ENCODE measurements at regions not wholly inside any gene's neighbourhood (a gene's known extent, or its start where the extent isn't known, plus 50 kb on each side); places are given as distances from the start of the nearest gene placed in this dataset.

GRCh38 chr2:23326330-23326729 lies 58.6 kb upstream of the KLHL29 start:
- no peak for DNase-seq
- H3K27ac ChIP-seq = no peak overlapping the region
- intact Hi-C loops (cut with DNase I; ENCODE audit: low total_unique reads) (no loop called here), in situ Hi-C loops (cut with MboI; ENCODE audit: low sequenced_read_pairs in 4 of 4) (no loop called here)
- no peaks in the 10 kb centered on the region for H3K9me3 ChIP-seq
- peaks cover 0 to 4% of the 10 kb centered on the region in 2 donors for H3K4me1 ChIP-seq
- no peaks in the 10 kb centered on the region for H3K36me3 ChIP-seq
- H3K27me3 ChIP-seq = peaks cover 0 to 5% (median 0%) of the 10 kb centered on the region in 3 donors
- no peak for ATAC-seq
- TF ChIP-seq POLR2A (IDR thresholded peaks at IDR 0.05) (no peak), CTCF (IDR thresholded peaks at IDR 0.05 in 4 of 5, conservative IDR thresholded peaks at IDR 0.05 in 1 of 5) (no peak)
- no peak overlapping the region for H3K4me3 ChIP-seq

- no peak overlapping the region for H3K4me3 ChIP-seq
- H3K4me1 ChIP-seq = peaks cover 0 to 4% of the 10 kb centered on the region in 2 donors
- H3K9me3 ChIP-seq = no peaks in the 10 kb centered on the region
- DNase-seq (no peak), ATAC-seq (no peak)
- no peaks in the 10 kb centered on the region for H3K36me3 ChIP-seq
- H3K27me3 ChIP-seq = peaks cover 0 to 5% (median 0%) of the 10 kb centered on the region in 3 donors
- TF ChIP-seq POLR2A (IDR thresholded peaks at IDR 0.05) = no peak
- no peak for TF ChIP-seq CTCF (IDR thresholded peaks at IDR 0.05 in 4 of 5, conservative IDR thresholded peaks at IDR 0.05 in 1 of 5)
- intact Hi-C loops (cut with DNase I; ENCODE audit: low total_unique reads) = no loop called here
- H3K27ac ChIP-seq = no peak overlapping the region
- in situ Hi-C loops (cut with MboI; ENCODE audit: low sequenced_read_pairs in 4 of 4) = no loop called here
Observed at GRCh38 chr2:23327416-23327815, 57.6 kb upstream of the KLHL29 start.

- no peak overlapping the region for H3K4me3 ChIP-seq
- DNase-seq (no peak), ATAC-seq (no peak)
- intact Hi-C loops (cut with DNase I; ENCODE audit: low total_unique reads) = no loop called here
- H3K9me3 ChIP-seq = no peaks in the 10 kb centered on the region
- H3K36me3 ChIP-seq = no peaks in the 10 kb centered on the region
- H3K27me3 ChIP-seq = peaks cover 0 to 5% (median 0%) of the 10 kb centered on the region in 3 donors
- in situ Hi-C loops (cut with MboI; ENCODE audit: low sequenced_read_pairs in 4 of 4) = no loop called here
- no peak for TF ChIP-seq POLR2A (IDR thresholded peaks at IDR 0.05)
- no peak for TF ChIP-seq CTCF (IDR thresholded peaks at IDR 0.05 in 4 of 5, conservative IDR thresholded peaks at IDR 0.05 in 1 of 5)
- peaks cover 0 to under 1% of the 10 kb centered on the region in 2 donors for H3K4me1 ChIP-seq
- H3K27ac ChIP-seq = no peak overlapping the region
Observed at GRCh38 chr2:23327887-23328286, 57.1 kb upstream of the KLHL29 start.

- Histone ChIP-seq H3K27ac (no peak overlapping the region), H3K4me1 (no peaks in the 10 kb centered on the region), H3K4me3 (no peak overlapping the region), H3K9me3 (no peaks in the 10 kb centered on the region), H3K27me3 (no peaks in the 10 kb centered on the region), H3K36me3 (no peaks in the 10 kb centered on the region)
- ATAC-seq = no peak
- in situ Hi-C loops (cut with MboI; ENCODE audit: low sequenced_read_pairs in 4 of 4) = no loop called here
- intact Hi-C loops (cut with DNase I; ENCODE audit: low total_unique reads) = no loop called here
- no peak for TF ChIP-seq POLR2A (IDR thresholded peaks at IDR 0.05)
- no peak for DNase-seq
Observed at GRCh38 chr2:23330214-23330613, 54.8 kb upstream of the KLHL29 start.

Data from gastrocnemius medialis (tissue), 4 donors.